Body of pancreas (tissue), 4 donors: ENCODE measurements at regions not wholly inside any gene's neighbourhood (a gene's known extent, or its start where the extent isn't known, plus 50 kb on each side); places are given as distances from the start of the nearest gene placed in this dataset.

Source experiments
- CTCF ChIP-seq, 7 experiments: fragments of 450-650 bp in 4 of 7; fragments of 200-600 bp in 3 of 7; sonication (generic) in 3 of 7; IDR thresholded peaks; one replicate each; pipeline ENCODE4 v1.5.1; 2016 to 2019; ENCODE audit warnings: antibody characterized with exemption in 7 of 7
- POLR2A ChIP-seq, 3 donors: fragments of 450-650 bp; IDR thresholded peaks; one replicate each; pipeline ENCODE4 v1.6.1; 2016; ENCODE audit warnings: antibody characterized with exemption in 3 of 3, mild to moderate bottlenecking in 2 of 3

DNA sequence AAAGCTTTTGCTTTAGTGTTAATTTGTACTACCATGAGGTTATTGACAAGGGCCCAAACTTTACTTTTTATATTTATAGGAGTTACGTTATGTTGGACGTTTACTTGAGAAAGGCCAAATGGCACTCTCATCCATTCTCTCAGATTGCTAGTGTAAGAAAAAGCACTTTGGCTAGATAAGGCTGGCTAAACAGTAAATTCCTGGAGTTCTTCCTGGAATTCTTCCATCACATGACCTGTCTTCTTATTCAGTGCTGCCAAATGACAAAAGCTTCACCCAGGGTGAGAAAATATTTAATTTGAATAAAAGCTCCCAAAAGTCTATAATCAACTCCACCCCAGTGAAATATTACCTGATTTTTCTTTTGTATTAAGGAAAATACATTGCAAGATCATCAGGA, 1568.9 kb upstream of the ACO1 start:
- TF ChIP-seq CTCF (IDR thresholded peaks at IDR 0.05), result no peak
- TF ChIP-seq POLR2A (IDR thresholded peaks at IDR 0.05), result no peak
